ENCODE measurements at regions not wholly inside any gene's neighbourhood (a gene's known extent, or its start where the extent isn't known, plus 50 kb on each side); places are given as distances from the start of the nearest gene placed in this dataset.

DNA sequence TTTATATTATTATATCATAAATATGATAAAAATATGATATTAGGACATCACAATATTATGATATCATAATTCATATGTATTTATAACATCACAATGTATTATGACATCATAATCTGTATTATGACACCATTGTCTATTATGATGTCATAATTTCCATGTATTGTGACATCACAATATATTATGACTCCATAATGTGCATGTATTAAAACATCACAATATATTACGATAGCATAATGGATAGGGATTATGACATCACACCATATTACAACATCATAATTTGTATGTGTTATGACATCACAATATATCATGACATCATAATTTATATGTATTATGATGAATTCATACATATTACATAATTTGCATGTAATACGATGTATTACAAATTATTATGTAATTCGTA lies 1755.9 kb downstream of the TP53TG3F start:
- TF ChIP-seq, protein P1, sequence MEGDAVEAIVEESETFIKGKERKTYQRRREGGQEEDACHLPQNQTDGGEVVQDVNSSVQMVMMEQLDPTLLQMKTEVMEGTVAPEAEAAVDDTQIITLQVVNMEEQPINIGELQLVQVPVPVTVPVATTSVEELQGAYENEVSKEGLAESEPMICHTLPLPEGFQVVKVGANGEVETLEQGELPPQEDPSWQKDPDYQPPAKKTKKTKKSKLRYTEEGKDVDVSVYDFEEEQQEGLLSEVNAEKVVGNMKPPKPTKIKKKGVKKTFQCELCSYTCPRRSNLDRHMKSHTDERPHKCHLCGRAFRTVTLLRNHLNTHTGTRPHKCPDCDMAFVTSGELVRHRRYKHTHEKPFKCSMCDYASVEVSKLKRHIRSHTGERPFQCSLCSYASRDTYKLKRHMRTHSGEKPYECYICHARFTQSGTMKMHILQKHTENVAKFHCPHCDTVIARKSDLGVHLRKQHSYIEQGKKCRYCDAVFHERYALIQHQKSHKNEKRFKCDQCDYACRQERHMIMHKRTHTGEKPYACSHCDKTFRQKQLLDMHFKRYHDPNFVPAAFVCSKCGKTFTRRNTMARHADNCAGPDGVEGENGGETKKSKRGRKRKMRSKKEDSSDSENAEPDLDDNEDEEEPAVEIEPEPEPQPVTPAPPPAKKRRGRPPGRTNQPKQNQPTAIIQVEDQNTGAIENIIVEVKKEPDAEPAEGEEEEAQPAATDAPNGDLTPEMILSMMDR (conservative IDR thresholded peaks at IDR 0.05), result no peak
- no peak for TF ChIP-seq ZFX (IDR thresholded peaks at IDR 0.05)

Data from C4-2B (cell line).